ENCODE measurements at regions not wholly inside any gene's neighbourhood (a gene's known extent, or its start where the extent isn't known, plus 50 kb on each side); places are given as distances from the start of the nearest gene placed in this dataset.

DNA sequence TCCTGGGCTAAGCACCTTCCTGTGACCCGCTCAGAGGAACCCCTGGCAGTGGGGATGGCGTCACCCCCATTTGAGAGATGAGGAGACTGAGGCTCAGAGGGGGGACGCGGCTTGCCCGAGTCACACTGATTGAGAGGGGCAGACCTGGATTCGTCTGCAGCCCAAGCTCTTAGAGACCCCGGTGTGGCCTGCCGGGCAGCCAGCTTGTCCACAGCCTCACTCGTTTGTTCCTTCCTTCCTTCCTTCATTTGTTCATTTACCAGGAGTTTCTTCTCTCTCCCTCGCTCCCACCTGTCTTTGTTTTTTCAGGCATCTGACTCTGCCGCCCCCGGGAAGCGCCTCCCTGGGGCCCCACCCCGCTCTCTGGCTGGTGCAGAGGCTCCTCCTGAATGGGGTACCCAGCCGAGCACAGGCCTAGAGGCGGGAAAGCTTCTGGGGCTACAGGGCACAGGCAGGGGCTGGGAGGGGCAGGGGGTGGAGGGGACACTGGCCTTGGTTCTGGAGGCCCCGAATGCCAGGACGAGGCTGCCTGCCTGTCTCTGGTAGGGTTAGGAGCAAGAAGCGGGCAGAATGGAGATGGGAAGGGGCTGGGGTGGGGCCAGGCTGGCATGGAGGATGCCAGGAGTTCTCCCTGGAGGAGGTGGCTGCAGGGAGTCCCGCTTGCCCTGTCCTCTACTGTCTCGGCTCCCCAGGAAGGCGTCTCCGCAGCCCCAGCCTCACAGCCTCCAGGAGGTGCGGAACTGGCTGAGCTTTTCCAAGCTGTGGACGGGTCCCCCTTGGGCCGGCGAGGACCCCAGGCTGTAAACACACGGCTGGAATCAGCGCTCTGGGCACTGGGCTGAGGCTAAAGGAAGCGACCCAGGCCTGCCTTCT lies 91.6 kb downstream of the UNCX start:
- TF ChIP-seq POLR2AphosphoS5 (IDR thresholded peaks at IDR 0.05; ENCODE audit: low read depth, low read length) (no peak), TAF1 (IDR thresholded peaks at IDR 0.05; ENCODE audit: borderline replicate concordance, insufficient read depth, low read length) (no peak)
- TF ChIP-seq, protein P1, sequence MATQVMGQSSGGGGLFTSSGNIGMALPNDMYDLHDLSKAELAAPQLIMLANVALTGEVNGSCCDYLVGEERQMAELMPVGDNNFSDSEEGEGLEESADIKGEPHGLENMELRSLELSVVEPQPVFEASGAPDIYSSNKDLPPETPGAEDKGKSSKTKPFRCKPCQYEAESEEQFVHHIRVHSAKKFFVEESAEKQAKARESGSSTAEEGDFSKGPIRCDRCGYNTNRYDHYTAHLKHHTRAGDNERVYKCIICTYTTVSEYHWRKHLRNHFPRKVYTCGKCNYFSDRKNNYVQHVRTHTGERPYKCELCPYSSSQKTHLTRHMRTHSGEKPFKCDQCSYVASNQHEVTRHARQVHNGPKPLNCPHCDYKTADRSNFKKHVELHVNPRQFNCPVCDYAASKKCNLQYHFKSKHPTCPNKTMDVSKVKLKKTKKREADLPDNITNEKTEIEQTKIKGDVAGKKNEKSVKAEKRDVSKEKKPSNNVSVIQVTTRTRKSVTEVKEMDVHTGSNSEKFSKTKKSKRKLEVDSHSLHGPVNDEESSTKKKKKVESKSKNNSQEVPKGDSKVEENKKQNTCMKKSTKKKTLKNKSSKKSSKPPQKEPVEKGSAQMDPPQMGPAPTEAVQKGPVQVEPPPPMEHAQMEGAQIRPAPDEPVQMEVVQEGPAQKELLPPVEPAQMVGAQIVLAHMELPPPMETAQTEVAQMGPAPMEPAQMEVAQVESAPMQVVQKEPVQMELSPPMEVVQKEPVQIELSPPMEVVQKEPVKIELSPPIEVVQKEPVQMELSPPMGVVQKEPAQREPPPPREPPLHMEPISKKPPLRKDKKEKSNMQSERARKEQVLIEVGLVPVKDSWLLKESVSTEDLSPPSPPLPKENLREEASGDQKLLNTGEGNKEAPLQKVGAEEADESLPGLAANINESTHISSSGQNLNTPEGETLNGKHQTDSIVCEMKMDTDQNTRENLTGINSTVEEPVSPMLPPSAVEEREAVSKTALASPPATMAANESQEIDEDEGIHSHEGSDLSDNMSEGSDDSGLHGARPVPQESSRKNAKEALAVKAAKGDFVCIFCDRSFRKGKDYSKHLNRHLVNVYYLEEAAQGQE (IDR thresholded peaks at IDR 0.05; ENCODE audit: insufficient read depth in 1 of 2, low read depth in 2 of 2, low read length in 2 of 2): no peak
